GM20431 (cell line): ENCODE measurements at regions not wholly inside any gene's neighbourhood (a gene's known extent, or its start where the extent isn't known, plus 50 kb on each side); places are given as distances from the start of the nearest gene placed in this dataset.

Experiments
- in situ Hi-C: fragments of 300-500 bp; cut with MseI, MboI; formaldehyde crosslinking; loops from one replicate; pipeline ENCODE4 v1.15.0; 2020; ENCODE audit warnings: low sequenced_read_pairs; ENCODE audit not compliant: unreplicated experiment

GRCh38 chr13:73275163-73275562, 216.4 kb downstream of the KLF5 start:
- in situ Hi-C loops, result no loop called here

DNA sequence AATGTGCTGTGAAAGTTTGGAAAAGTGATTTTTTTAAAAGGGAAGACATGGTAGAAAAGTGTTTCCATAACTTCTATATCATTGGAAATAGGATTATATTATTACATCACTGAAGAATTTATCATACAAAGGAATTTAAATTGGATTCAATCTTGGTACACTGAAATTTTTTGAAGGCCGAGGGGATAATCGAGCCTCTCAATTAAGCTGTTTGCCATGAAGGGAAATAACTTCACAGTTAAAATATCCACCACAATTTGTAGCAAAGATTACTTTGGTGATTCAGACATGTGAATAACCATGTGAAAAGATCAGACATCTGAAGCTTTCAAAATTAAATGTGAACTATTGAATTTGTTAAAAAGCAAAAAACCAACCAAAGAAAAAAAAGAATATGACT, 215.3 kb downstream of the KLF5 start:
- in situ Hi-C loops, result no loop called here

- in situ Hi-C loops, result no loop called here
Measured at GRCh38 chr13:73273745-73274144, 214.9 kb downstream of the KLF5 start.

GRCh38 chr13:73273276-73273675, 214.5 kb downstream of the KLF5 start:
- in situ Hi-C loops, result no loop called here

DNA sequence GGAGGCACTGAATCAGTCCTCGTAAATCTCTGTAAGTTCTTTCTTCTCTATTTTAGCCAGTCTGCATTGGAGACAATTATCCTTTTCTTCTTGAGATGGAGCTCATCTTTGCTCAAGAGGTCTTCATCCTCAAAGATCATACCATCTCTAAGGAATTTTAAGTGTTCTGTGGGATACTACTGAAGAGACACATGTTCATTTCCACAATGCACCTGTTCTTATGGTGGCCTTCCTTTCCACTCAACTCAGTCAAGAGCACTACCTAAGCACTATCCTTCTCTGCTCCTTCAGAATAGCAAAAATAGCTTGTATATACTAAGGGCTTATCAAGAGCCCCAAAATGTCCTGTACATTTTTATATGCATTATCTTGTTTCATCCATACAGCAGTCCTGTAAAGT, 214.0 kb downstream of the KLF5 start:
- in situ Hi-C loops, result no loop called here

GRCh38 chr13:73268306-73268705, 209.5 kb downstream of the KLF5 start:
- in situ Hi-C loops, result no loop called here

- in situ Hi-C loops, result no loop called here
Measured at GRCh38 chr13:73266640-73267180, 207.9 kb downstream of the KLF5 start.

DNA sequence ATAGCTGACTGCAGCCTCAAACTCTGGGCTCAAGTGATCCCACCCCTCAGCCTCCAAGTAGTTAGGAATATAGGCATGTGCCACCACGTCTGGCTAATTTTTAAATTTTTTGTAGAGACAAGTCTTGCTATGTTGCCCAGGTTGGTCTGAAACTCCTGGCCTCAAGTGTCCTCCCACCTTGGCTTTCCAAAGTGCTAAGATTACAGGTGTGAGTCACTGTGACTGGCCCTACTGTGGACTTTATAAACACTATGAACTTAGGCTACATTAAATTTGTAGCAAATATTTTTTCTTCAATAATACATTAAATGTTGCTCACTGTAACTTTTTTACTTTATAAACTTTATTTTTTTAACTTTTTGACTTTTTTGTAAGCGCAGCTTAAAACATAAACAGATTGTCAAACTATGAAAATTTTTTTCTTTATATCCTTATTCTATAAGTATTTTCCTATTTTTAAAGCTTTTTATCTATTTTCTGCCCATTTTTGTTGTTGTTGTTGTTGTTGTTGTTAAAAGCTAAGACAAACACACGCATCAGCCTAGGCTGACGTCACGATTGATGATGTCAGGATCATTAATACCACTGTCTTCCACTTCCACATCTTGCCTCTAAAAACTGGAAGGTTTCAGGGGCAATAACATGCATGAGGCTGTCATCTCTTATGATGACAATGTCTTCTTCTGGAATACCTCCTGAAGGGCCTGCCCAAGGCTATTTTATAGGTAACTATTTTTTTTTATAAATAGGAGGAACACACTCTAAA, 204.2 kb downstream of the KLF5 start:
- in situ Hi-C loops, result no loop called here

GRCh38 chr13:73261739-73262216, 203.0 kb downstream of the KLF5 start:
- in situ Hi-C loops, result no loop called here

GRCh38 chr13:73259061-73260017, 200.5 kb downstream of the KLF5 start:
- in situ Hi-C loops, result no loop called here

DNA sequence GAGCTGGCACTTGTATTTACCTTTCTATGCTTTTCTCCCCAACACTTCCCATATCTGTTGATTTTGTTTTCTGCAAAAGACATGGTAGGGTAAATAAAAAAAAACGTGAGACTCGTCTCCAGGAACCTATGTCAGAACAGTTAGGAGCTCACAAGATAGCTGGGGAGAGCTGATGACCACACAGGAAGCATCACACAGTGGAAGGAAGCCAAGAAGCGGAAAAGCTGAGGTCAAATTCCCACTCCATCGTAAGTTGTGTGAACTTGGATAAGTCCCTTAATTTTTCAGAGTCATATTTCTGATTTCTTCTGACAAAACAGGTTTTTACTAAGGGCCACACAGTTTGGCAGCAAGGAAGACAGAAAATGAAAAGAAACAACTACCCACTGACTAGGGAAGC, 199.6 kb downstream of the KLF5 start:
- in situ Hi-C loops, result no loop called here

- in situ Hi-C loops, result no loop called here
Measured at GRCh38 chr13:73254827-73255226, 196.0 kb downstream of the KLF5 start.

GRCh38 chr13:73251626-73252265, 192.9 kb downstream of the KLF5 start:
- in situ Hi-C loops, result no loop called here

DNA sequence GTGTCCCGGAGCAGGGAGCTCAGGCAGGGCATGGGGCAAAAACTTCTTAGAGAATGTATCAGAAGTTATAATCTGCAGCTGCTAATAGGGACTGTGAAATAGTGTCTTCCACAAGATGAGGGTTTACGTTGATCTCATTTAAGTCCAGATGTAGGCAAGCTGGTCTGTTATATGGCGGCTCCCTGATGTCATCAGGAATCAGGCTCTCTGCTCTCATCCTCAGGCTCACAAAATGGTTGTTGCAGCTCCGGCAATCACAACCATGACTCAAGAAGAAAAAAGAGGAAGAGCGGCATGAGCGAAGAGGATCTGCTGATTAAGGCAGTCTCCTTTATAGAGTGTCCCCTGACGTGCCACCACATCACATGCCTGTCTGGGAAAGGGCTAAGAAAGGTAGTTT, 191.3 kb downstream of the KLF5 start:
- in situ Hi-C loops, result no loop called here

GRCh38 chr13:73248711-73249580, 190.1 kb downstream of the KLF5 start:
- in situ Hi-C loops, result no loop called here

DNA sequence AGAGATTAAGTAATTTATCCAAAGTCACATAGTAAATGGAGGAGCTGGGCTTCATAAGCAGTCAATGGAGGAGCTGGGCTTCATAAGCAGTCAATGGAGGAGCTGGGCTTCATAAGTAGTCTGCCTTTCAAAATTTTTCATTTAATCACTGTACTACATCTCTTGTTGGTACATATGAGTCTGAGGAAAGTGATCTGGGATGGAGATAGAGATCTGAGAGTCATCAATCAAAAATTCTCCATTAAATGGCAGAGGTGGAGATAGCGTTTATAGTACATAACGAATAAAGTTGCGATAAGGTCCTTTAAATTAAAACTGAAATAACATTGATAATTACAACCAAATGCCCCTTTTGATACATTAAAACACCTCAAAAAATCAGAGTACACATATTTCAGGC, 189.3 kb downstream of the KLF5 start:
- in situ Hi-C loops, result no loop called here

DNA sequence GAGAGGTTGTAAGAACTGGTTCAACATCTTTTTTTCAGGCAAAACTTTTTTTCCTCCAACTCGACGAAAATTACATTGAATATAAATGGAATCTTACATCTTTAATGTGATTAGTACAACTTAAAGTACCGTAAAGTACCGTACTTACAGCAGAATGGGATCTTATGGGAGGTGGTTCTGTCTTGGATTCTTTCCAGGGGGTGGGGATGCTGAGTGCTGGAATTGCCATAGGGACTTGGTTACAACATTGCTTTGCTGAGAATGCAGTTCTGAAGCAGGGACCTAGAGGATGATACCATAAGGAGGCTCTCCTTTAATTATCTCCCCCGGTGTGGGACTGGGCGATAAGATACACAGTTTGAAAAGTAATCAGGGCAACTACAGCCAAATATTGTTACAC, 186.4 kb downstream of the KLF5 start:
- in situ Hi-C loops, result no loop called here

- in situ Hi-C loops, result no loop called here
Measured at GRCh38 chr13:73244467-73244866, 185.7 kb downstream of the KLF5 start.

DNA sequence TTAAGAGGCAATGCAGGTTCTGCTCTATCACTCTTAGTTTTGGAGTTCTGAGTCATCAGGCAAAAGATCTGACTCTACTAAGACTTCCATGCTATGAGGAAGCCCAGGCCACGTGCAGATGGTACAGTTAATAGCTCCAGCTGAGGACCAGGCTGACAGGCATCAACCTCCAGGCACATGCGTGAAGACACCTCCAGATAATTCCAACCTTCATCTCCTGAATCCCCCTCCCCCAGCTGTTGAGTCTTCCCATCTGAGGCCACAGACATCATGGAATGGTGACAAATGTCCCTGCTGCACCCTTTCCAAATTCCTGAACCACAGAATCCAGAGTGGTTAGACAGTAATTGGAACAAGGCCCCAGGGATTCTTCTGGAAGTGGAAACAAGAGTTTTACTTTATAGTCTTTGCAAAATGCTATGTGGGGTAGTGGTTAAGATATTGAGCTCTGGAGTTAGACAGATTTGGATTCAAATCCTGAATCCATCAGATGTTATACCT, 183.8 kb downstream of the KLF5 start:
- in situ Hi-C loops, result no loop called here
